Lung (tissue), 11 donors: ENCODE measurements at regions not wholly inside any gene's neighbourhood (a gene's known extent, or its start where the extent isn't known, plus 50 kb on each side); places are given as distances from the start of the nearest gene placed in this dataset.
"Not testable (repeated sequence)": the region's sequence is repeated elsewhere in the genome, so short reads cannot be mapped to it uniquely, and the experiment has no call there.

ENCODE experiments used
- ATAC-seq: fragments of 200-7000 bp; cut with Tn5 transposase; one replicate; pipeline ENCODE4 v1.9.1; 2020; ENCODE audit warnings: moderate number of reproducible peaks; ENCODE audit not compliant: insufficient read depth, low FRiP score
- DNase-seq, 3 donors: peaks; one replicate each; pipeline ENCODE4 v3.0.0-alpha.2; 2013 to 2017
- H3K27ac ChIP-seq, 2 donors: one replicate each; pipeline ENCODE4 v1.5.1; 2013; ENCODE audit warnings: mild to moderate bottlenecking in 2 of 2, moderate library complexity in 2 of 2, control low read depth in 1 of 2, inconsistent platforms in 1 of 2, low read depth in 1 of 2, low read length in 1 of 2
- H3K27me3 ChIP-seq, 3 donors: one replicate each; pipeline ENCODE4 v1.5.1; 2013; ENCODE audit warnings: low read length in 2 of 3; ENCODE audit not compliant: control insufficient read depth in 3 of 3, insufficient read depth in 3 of 3
- H3K36me3 ChIP-seq, 4 donors: one replicate each; pipeline ENCODE4 v1.5.1; 2013; ENCODE audit warnings: low read length in 4 of 4, mild to moderate bottlenecking in 1 of 4, moderate library complexity in 1 of 4; ENCODE audit not compliant: control insufficient read depth in 4 of 4, insufficient read depth in 4 of 4
- H3K4me1 ChIP-seq, 5 donors: one replicate each; pipeline ENCODE4 v1.5.1; 2013; ENCODE audit warnings: low read length in 5 of 5, mild to moderate bottlenecking in 2 of 5, moderate library complexity in 1 of 5; ENCODE audit not compliant: control insufficient read depth in 5 of 5, insufficient read depth in 5 of 5
- H3K4me3 ChIP-seq: one replicate; pipeline ENCODE4 v1.5.1; 2013; ENCODE audit warnings: mild to moderate bottlenecking, control low read depth, moderate library complexity
- H3K9ac ChIP-seq, 2 donors: one replicate each; pipeline ENCODE4 v1.5.1; 2013; ENCODE audit warnings: low read length in 2 of 2, control low read depth in 1 of 2; ENCODE audit not compliant: insufficient read depth in 1 of 2
- H3K9me3 ChIP-seq, 4 donors: one replicate each; pipeline ENCODE4 v1.5.1; 2013; ENCODE audit warnings: low read length in 3 of 4, mild to moderate bottlenecking in 1 of 4, moderate library complexity in 1 of 4; ENCODE audit not compliant: control insufficient read depth in 4 of 4, insufficient read depth in 3 of 4
- CTCF ChIP-seq: IDR thresholded peaks from 2 replicates; pipeline ENCODE4 v1.5.1; 2012; ENCODE audit warnings: mild to moderate bottlenecking; ENCODE audit errors: control extremely low read depth, extremely low read depth
- WGBS, 2 donors: extraction: QIAGEN DNeasy Blood & Tissue Kit; methylation state at CpG; one replicate each; pipeline ENCODE4 v1.1.7; 2013; 5-methylcytosine and 5-hydroxymethylcytosine counted together
- donor health status: control.
- donor health status: control.
- donor health status: Bipolar disorder and iron deficiency.
- donor health status: healthy.
- donor health status: DM: yes; HTN: yes; CAD: no.

- H3K9ac ChIP-seq: no peak overlapping the region
- DNase-seq (no peak), ATAC-seq (no peak)
- TF ChIP-seq CTCF: no peak
- WGBS, 2 donors: 77 to 83% methylated on average over 18 of the region's 18 CpGs
- H3K4me3 ChIP-seq: no peak overlapping the region
- peaks cover 0 to 4% (median 0%) of the 10 kb centered on the region in 4 donors for H3K9me3 ChIP-seq
- peaks cover 0 to 29% (median 8%) of the 10 kb centered on the region in 3 donors for H3K27me3 ChIP-seq
- H3K4me1 ChIP-seq: peaks cover 0 to 13% (median 0%) of the 10 kb centered on the region in 5 donors
- H3K27ac ChIP-seq: no peak overlapping the region
- H3K36me3 ChIP-seq: no peaks in the 10 kb centered on the region
These were observed 103.5 kb downstream of the OLFM1 start for GRCh38 chr9:135190789-135191577.

GRCh38 chr9:135192686-135193085 is 105.2 kb downstream of the OLFM1 start:
- H3K27ac ChIP-seq: no peak overlapping the region
- H3K27me3 ChIP-seq: peaks cover 0 to 17% (median 1%) of the 10 kb centered on the region in 3 donors
- H3K4me3 ChIP-seq: no peak overlapping the region
- H3K9ac ChIP-seq: no peak overlapping the region
- H3K9me3 ChIP-seq: peaks cover 0 to 4% (median 0%) of the 10 kb centered on the region in 4 donors
- WGBS, 2 donors: 62 to 65% methylated on average over 18 of the region's 18 CpGs
- no peaks in the 10 kb centered on the region for H3K4me1 ChIP-seq
- H3K36me3 ChIP-seq: no peaks in the 10 kb centered on the region
- no peak for ATAC-seq
- TF ChIP-seq CTCF: no peak
- no peak for DNase-seq

- H3K9ac ChIP-seq, H3K4me1 ChIP-seq, H3K36me3 ChIP-seq, DNase-seq, H3K4me3 ChIP-seq, H3K9me3 ChIP-seq, H3K27ac ChIP-seq, ATAC-seq: not testable (repeated sequence)
- WGBS, 2 donors: 77 to 86% methylated on average over 7 of the region's 7 CpGs
- H3K27me3 ChIP-seq: peaks cover 0 to 33% (median 17%) of the 10 kb centered on the region in 3 donors
These were observed 108.5 kb downstream of the OLFM1 start for GRCh38 chr9:135195975-135196374.

GRCh38 chr9:135196474-135196873 is 109.0 kb downstream of the OLFM1 start:
- DNase-seq (no peak), ATAC-seq (no peak)
- H3K27ac ChIP-seq: no peak overlapping the region
- H3K27me3 ChIP-seq: peaks cover 0 to 38% (median 17%) of the 10 kb centered on the region in 3 donors
- WGBS, 2 donors: 57% methylated on average over 1 of the region's 1 CpG
- H3K4me3 ChIP-seq: no peak overlapping the region
- H3K4me1 ChIP-seq: no peaks in the 10 kb centered on the region
- no peaks in the 10 kb centered on the region for H3K36me3 ChIP-seq
- no peak overlapping the region for H3K9ac ChIP-seq
- TF ChIP-seq CTCF: no peak
- H3K9me3 ChIP-seq: peaks cover 0 to 3% (median 1%) of the 10 kb centered on the region in 4 donors
